ENCODE measurements at regions not wholly inside any gene's neighbourhood (a gene's known extent, or its start where the extent isn't known, plus 50 kb on each side); places are given as distances from the start of the nearest gene placed in this dataset.

GRCh38 chr1:228802386-228803220, 67.3 kb downstream of the RHOU start:
- H3K4me1 ChIP-seq (ENCODE audit: insufficient read depth): peaks cover 14% of the 10 kb centered on the region
- H3K27me3 Mint-ChIP-seq (ENCODE audit: insufficient read depth, low read depth, poor library complexity): peaks cover 6% of the 10 kb centered on the region
- TF ChIP-seq EZH2phosphoT487 (IDR thresholded peaks at IDR 0.05; ENCODE audit: unreplicated experiment) (no peak), CREB1 (CRISPR knock-in tag; IDR thresholded peaks at IDR 0.05; ENCODE audit: low read depth) (no peak), ZNF331 (CRISPR knock-in tag; IDR thresholded peaks at IDR 0.05; ENCODE audit: low read depth) (no peak), POLR2AphosphoS5 (IDR thresholded peaks at IDR 0.05; ENCODE audit: low read depth) (no peak), JUNB (IDR thresholded peaks at IDR 0.05; ENCODE audit: unreplicated experiment) (no peak), CTCF (conservative IDR thresholded peaks at IDR 0.05; ENCODE audit: low read depth in 2 of 2) (no peak), EZH2 (IDR thresholded peaks at IDR 0.05; ENCODE audit: low read depth, unreplicated experiment) (no peak), ZNF114 (CRISPR knock-in tag; IDR thresholded peaks at IDR 0.05) (no peak), STAT1 (IDR thresholded peaks at IDR 0.05; ENCODE audit: unreplicated experiment) (no peak), REST (IDR thresholded peaks at IDR 0.05; ENCODE audit: unreplicated experiment) (no peak), ETS1 (IDR thresholded peaks at IDR 0.05) (no peak)
- H3K27ac ChIP-seq (ENCODE audit: low read depth): no peak overlapping the region
- H3K79me2 ChIP-seq (replicated peaks; ENCODE audit: insufficient read depth): no peaks in the 10 kb centered on the region
- ATAC-seq: no peak
- H3K4me3 Mint-ChIP-seq: no peak overlapping the region
- no peaks in the 10 kb centered on the region for H3K36me3 Mint-ChIP-seq (ENCODE audit: low read depth)
- no peaks in the 10 kb centered on the region for H3K9me2 ChIP-seq (ENCODE audit: insufficient read depth)
- no peaks in the 10 kb centered on the region for H3K36me3 ChIP-seq (ENCODE audit: insufficient read depth)
- no peaks in the 10 kb centered on the region for H4K20me1 ChIP-seq (replicated peaks; ENCODE audit: insufficient read depth)
- no peaks in the 10 kb centered on the region for H3F3A ChIP-seq (replicated peaks; ENCODE audit: low read depth)
- no peak for DNase-seq (ENCODE audit: low spot score)
- H3K4me1 Mint-ChIP-seq: peaks cover 15% of the 10 kb centered on the region
- no peak overlapping the region for H3K4me3 ChIP-seq
- H3K27ac Mint-ChIP-seq: no peak overlapping the region
- H2AFZ ChIP-seq: no peak overlapping the region
- H3K27me3 ChIP-seq (ENCODE audit: insufficient read depth): no peaks in the 10 kb centered on the region
- H3K9me3 Mint-ChIP-seq: no peaks in the 10 kb centered on the region
- H3K4me2 ChIP-seq: no peak overlapping the region

Data from GM23338 (cell line).